Testis (tissue), 2 donors: ENCODE measurements at regions not wholly inside any gene's neighbourhood (a gene's known extent, or its start where the extent isn't known, plus 50 kb on each side); places are given as distances from the start of the nearest gene placed in this dataset.

Experiments used
- CTCF ChIP-seq, 3 experiments: fragments of 450-650 bp in 2 of 3; fragments of 200-600 bp in 1 of 3; sonication (generic) in 1 of 3; IDR thresholded peaks; one replicate each; pipeline ENCODE4 v1.5.1; 2016 to 2019; ENCODE audit warnings: antibody characterized with exemption in 3 of 3, mild to moderate bottlenecking in 2 of 3, moderate library complexity in 1 of 3
- POLR2A ChIP-seq: fragments of 450-650 bp; IDR thresholded peaks from one replicate; pipeline ENCODE4 v1.6.1; 2017; ENCODE audit warnings: antibody characterized with exemption, mild to moderate bottlenecking, moderate library complexity

- no peak for TF ChIP-seq POLR2A
- TF ChIP-seq CTCF (IDR thresholded peaks at IDR 0.05), result peak in 1 of 3 experiments; percentile 16
Measured at GRCh38 chr2:104033399-104033798, 820.5 kb upstream of the POU3F3 start.
